ENCODE measurements at regions not wholly inside any gene's neighbourhood (a gene's known extent, or its start where the extent isn't known, plus 50 kb on each side); places are given as distances from the start of the nearest gene placed in this dataset.

- H3K27ac ChIP-seq (ENCODE audit: low read depth, low read length, poor library complexity, severe bottlenecking) = no peak overlapping the region
- no peak for TF ChIP-seq EZH2 (IDR thresholded peaks at IDR 0.05; ENCODE audit: borderline replicate concordance, low read length)
- no peak for TF ChIP-seq CTCF (IDR thresholded peaks at IDR 0.05; ENCODE audit: low read length)
- H3K4me3 ChIP-seq (ENCODE audit: low read depth, low read length, poor library complexity, severe bottlenecking) = no peak overlapping the region
- H4K20me1 ChIP-seq (ENCODE audit: insufficient read depth, low read length) = no peaks in the 10 kb centered on the region
- no peaks in the 10 kb centered on the region for H3K27me3 ChIP-seq (ENCODE audit: insufficient read depth, low read length)
- H3K79me2 ChIP-seq (ENCODE audit: insufficient read depth, low read length) = no peaks in the 10 kb centered on the region
- no peak overlapping the region for H3K4me2 ChIP-seq (ENCODE audit: low read length)
- no peaks in the 10 kb centered on the region for H3F3A ChIP-seq (ENCODE audit: insufficient read depth, low read length)
- H3K9me2 ChIP-seq (ENCODE audit: low read depth, low read length) = no peaks in the 10 kb centered on the region
- H2AFZ ChIP-seq (ENCODE audit: low read length) = no peak overlapping the region
- H3K9me3 ChIP-seq (ENCODE audit: low read length) = no peaks in the 10 kb centered on the region
- H3K36me3 ChIP-seq (ENCODE audit: insufficient read depth, low read length) = no peaks in the 10 kb centered on the region
- H3K9ac ChIP-seq (ENCODE audit: low read length) = no peak overlapping the region
- H3K4me1 ChIP-seq (ENCODE audit: insufficient read depth, low read length, severe bottlenecking) = no peaks in the 10 kb centered on the region
Observed at GRCh38 chr1:213876531-213876930, 111.2 kb upstream of the PROX1 start.

GRCh38 chr1:213883618-213884017, 104.2 kb upstream of the PROX1 start:
- Histone ChIP-seq H3K4me3 (ENCODE audit: low read depth, low read length, poor library complexity, severe bottlenecking) (no peak overlapping the region), H3K4me2 (ENCODE audit: low read length) (no peak overlapping the region), H3K9ac (ENCODE audit: low read length) (no peak overlapping the region), H3K27me3 (ENCODE audit: insufficient read depth, low read length) (no peaks in the 10 kb centered on the region), H3K27ac (ENCODE audit: low read depth, low read length, poor library complexity, severe bottlenecking) (no peak overlapping the region), H3K36me3 (ENCODE audit: insufficient read depth, low read length) (no peaks in the 10 kb centered on the region), H3K79me2 (ENCODE audit: insufficient read depth, low read length) (no peaks in the 10 kb centered on the region), H3K9me2 (ENCODE audit: low read depth, low read length) (no peaks in the 10 kb centered on the region), H3K9me3 (ENCODE audit: low read length) (no peaks in the 10 kb centered on the region), H2AFZ (ENCODE audit: low read length) (no peak overlapping the region), H3K4me1 (ENCODE audit: insufficient read depth, low read length, severe bottlenecking) (no peaks in the 10 kb centered on the region), H4K20me1 (ENCODE audit: insufficient read depth, low read length) (no peaks in the 10 kb centered on the region), H3F3A (ENCODE audit: insufficient read depth, low read length) (no peaks in the 10 kb centered on the region)
- TF ChIP-seq EZH2 (IDR thresholded peaks at IDR 0.05; ENCODE audit: borderline replicate concordance, low read length) (no peak), CTCF (IDR thresholded peaks at IDR 0.05; ENCODE audit: low read length) (no peak)

- Histone ChIP-seq H3K79me2 (ENCODE audit: insufficient read depth, low read length) (no peaks in the 10 kb centered on the region), H3K9ac (ENCODE audit: low read length) (no peak overlapping the region), H2AFZ (ENCODE audit: low read length) (no peak overlapping the region), H3K4me1 (ENCODE audit: insufficient read depth, low read length, severe bottlenecking) (no peaks in the 10 kb centered on the region), H3K27ac (ENCODE audit: low read depth, low read length, poor library complexity, severe bottlenecking) (no peak overlapping the region), H3K36me3 (ENCODE audit: insufficient read depth, low read length) (no peaks in the 10 kb centered on the region), H4K20me1 (ENCODE audit: insufficient read depth, low read length) (no peaks in the 10 kb centered on the region), H3K4me3 (ENCODE audit: low read depth, low read length, poor library complexity, severe bottlenecking) (no peak overlapping the region), H3K4me2 (ENCODE audit: low read length) (no peak overlapping the region), H3K9me3 (ENCODE audit: low read length) (no peaks in the 10 kb centered on the region), H3K9me2 (ENCODE audit: low read depth, low read length) (no peaks in the 10 kb centered on the region), H3F3A (ENCODE audit: insufficient read depth, low read length) (no peaks in the 10 kb centered on the region), H3K27me3 (ENCODE audit: insufficient read depth, low read length) (no peaks in the 10 kb centered on the region)
- TF ChIP-seq EZH2 (IDR thresholded peaks at IDR 0.05; ENCODE audit: borderline replicate concordance, low read length) (no peak), CTCF (IDR thresholded peaks at IDR 0.05; ENCODE audit: low read length) (no peak)
Observed at GRCh38 chr1:213884402-213884801, 103.4 kb upstream of the PROX1 start.

All from OCI-LY1 (cell line).